ENCODE measurements at regions not wholly inside any gene's neighbourhood (a gene's known extent, or its start where the extent isn't known, plus 50 kb on each side); places are given as distances from the start of the nearest gene placed in this dataset.

DNA sequence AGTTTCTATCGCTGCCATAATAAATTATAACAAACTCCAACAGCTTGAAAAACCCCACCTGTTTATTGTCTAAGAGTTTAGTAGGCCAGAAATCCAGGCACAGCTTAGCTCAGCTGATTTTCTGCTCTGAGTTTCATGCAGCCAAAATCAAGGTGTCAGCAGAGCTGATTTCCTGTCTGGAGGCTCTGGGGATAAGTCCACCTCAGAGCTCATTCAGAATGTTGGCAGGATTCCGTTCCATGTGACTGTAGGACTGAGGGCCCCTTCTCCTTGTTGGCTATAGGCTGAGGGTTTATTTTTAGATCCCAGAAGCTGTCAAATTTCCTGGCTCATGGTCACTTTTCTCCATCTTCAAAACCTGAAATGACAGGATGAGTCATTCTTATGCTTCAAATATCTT lies 91.6 kb upstream of the CHODL start:
- TF ChIP-seq, protein P1, sequence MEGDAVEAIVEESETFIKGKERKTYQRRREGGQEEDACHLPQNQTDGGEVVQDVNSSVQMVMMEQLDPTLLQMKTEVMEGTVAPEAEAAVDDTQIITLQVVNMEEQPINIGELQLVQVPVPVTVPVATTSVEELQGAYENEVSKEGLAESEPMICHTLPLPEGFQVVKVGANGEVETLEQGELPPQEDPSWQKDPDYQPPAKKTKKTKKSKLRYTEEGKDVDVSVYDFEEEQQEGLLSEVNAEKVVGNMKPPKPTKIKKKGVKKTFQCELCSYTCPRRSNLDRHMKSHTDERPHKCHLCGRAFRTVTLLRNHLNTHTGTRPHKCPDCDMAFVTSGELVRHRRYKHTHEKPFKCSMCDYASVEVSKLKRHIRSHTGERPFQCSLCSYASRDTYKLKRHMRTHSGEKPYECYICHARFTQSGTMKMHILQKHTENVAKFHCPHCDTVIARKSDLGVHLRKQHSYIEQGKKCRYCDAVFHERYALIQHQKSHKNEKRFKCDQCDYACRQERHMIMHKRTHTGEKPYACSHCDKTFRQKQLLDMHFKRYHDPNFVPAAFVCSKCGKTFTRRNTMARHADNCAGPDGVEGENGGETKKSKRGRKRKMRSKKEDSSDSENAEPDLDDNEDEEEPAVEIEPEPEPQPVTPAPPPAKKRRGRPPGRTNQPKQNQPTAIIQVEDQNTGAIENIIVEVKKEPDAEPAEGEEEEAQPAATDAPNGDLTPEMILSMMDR (IDR thresholded peaks at IDR 0.05) = no peak
- TF ChIP-seq POLR2A (IDR thresholded peaks at IDR 0.05) = no peak

All from lower leg skin (tissue), 3 donors.